ENCODE measurements at regions not wholly inside any gene's neighbourhood (a gene's known extent, or its start where the extent isn't known, plus 50 kb on each side); places are given as distances from the start of the nearest gene placed in this dataset.

DNA sequence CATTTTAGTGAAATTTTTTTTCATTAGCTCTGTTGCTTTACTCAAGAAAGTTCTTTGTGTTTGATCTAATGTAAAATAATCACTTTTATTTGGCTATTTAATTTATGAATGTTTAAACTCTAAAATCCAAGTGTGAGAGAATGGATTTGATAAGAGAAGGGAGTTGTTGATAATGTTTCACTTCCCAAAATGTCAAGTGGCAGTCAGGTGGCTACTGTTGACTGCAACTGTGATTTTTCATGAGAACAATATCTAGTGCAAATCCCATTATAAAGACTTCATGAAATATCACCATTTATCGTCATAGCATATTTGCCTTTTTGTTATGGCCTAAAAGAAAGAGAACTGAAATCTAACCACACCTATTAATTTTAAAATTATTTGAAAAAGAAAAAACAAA is 118.3 kb upstream of the SNX2 start:
- intact Hi-C loops (cut with micrococcal nuclease; ENCODE audit: unreplicated experiment), result no loop called here
- H3K27ac ChIP-seq (ENCODE audit: low read depth, low read length, poor library complexity, severe bottlenecking), result no peak overlapping the region
- H3K4me1 ChIP-seq (ENCODE audit: insufficient read depth, low read length, poor library complexity, severe bottlenecking), result no peaks in the 10 kb centered on the region
- TF ChIP-seq, protein P1, sequence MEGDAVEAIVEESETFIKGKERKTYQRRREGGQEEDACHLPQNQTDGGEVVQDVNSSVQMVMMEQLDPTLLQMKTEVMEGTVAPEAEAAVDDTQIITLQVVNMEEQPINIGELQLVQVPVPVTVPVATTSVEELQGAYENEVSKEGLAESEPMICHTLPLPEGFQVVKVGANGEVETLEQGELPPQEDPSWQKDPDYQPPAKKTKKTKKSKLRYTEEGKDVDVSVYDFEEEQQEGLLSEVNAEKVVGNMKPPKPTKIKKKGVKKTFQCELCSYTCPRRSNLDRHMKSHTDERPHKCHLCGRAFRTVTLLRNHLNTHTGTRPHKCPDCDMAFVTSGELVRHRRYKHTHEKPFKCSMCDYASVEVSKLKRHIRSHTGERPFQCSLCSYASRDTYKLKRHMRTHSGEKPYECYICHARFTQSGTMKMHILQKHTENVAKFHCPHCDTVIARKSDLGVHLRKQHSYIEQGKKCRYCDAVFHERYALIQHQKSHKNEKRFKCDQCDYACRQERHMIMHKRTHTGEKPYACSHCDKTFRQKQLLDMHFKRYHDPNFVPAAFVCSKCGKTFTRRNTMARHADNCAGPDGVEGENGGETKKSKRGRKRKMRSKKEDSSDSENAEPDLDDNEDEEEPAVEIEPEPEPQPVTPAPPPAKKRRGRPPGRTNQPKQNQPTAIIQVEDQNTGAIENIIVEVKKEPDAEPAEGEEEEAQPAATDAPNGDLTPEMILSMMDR (conservative IDR thresholded peaks at IDR 0.05; ENCODE audit: low read depth, low read length), result no peak
- TF ChIP-seq EZH2 (IDR thresholded peaks at IDR 0.05; ENCODE audit: borderline replicate concordance, low read depth, low read length, poor library complexity, severe bottlenecking), result no peak
- no peak for DNase-seq (ENCODE audit: low spot score)
- ChIA-PET CTCF (no interaction called here), POLR2A (ENCODE audit: low non-redundant PET) (no interaction called here)
- no TSS peak for BruUV-seq (replicated peaks)
- H3K9me3 ChIP-seq (ENCODE audit: low read depth, low read length, poor library complexity, severe bottlenecking), result no peaks in the 10 kb centered on the region
- no peaks in the 10 kb centered on the region for H3K36me3 ChIP-seq (ENCODE audit: insufficient read depth, low read length, poor library complexity, severe bottlenecking)
- H3K27me3 ChIP-seq (replicated peaks; ENCODE audit: insufficient read depth, low read depth, low read length, poor library complexity), result no peaks in the 10 kb centered on the region
- no peak overlapping the region for H3K4me3 ChIP-seq (ENCODE audit: low read depth, low read length, poor library complexity, severe bottlenecking)

DNA sequence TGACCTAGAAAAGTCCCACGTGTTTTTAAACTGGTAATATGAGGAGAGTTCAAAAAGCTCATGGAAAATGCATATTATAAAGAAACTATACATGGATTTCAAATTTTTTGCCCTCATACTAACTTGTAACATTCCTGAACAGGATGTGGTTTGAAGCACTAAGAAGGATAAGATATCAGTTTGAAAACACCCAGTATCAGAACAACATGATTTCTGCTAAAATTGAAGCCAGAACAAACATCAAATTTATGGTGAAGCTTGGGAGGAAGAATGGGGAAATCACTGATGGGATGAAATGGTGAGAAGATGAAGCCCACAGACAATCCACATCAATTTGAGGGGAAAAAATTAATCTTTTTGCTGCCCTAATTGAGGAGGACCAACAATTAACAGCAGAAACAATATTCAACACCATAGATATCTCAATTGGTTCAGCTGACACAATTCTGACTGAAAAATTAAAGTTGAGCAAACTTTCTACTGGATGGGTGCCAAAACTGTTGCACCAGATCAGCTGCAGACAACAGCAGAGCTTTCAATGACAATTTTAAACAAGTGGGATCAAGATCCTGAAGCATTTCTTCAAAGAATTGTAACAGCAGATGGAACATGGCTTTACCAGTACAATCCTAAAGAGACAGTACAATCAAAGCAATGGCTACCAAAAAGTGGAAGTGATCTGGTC is 113.2 kb upstream of the SNX2 start:
- ChIA-PET POLR2A (ENCODE audit: low non-redundant PET) (no interaction called here), CTCF (no interaction called here)
- TF ChIP-seq, protein P1 (conservative IDR thresholded peaks at IDR 0.05; ENCODE audit: low read depth, low read length), result no peak
- TF ChIP-seq EZH2 (IDR thresholded peaks at IDR 0.05; ENCODE audit: borderline replicate concordance, low read depth, low read length, poor library complexity, severe bottlenecking), result no peak
- intact Hi-C loops (cut with micrococcal nuclease; ENCODE audit: unreplicated experiment), result no loop called here
- H3K36me3 ChIP-seq (ENCODE audit: insufficient read depth, low read length, poor library complexity, severe bottlenecking), result no peaks in the 10 kb centered on the region
- H3K4me1 ChIP-seq (ENCODE audit: insufficient read depth, low read length, poor library complexity, severe bottlenecking), result no peaks in the 10 kb centered on the region
- DNase-seq (ENCODE audit: low spot score), result peak; percentile 3
- no TSS peak for BruUV-seq (replicated peaks)
- H3K9me3 ChIP-seq (ENCODE audit: low read depth, low read length, poor library complexity, severe bottlenecking), result no peaks in the 10 kb centered on the region
- H3K4me3 ChIP-seq (ENCODE audit: low read depth, low read length, poor library complexity, severe bottlenecking), result no peak overlapping the region
- H3K27ac ChIP-seq (ENCODE audit: low read depth, low read length, poor library complexity, severe bottlenecking), result no peak overlapping the region
- no peaks in the 10 kb centered on the region for H3K27me3 ChIP-seq (replicated peaks; ENCODE audit: insufficient read depth, low read depth, low read length, poor library complexity)

DNA sequence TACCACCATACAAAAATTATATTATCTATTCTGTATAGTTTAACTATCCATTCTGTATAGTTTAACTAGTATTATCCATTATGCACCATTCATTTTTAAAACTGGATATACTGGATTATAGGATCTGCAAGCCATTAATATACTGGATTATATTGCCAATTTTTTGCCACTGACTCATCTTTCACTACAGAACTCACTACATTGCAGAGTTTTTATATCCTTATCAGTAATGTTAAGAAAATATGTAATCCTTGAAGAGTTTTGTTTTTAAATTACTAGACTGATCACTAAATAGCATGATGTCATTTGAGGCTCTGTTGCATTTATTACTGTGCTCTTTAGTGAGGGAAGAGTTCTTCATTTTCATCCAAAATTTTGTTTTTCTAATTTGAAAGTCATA is 109.8 kb upstream of the SNX2 start:
- Histone ChIP-seq H3K27me3 (replicated peaks; ENCODE audit: insufficient read depth, low read depth, low read length, poor library complexity) (no peaks in the 10 kb centered on the region), H3K27ac (ENCODE audit: low read depth, low read length, poor library complexity, severe bottlenecking) (no peak overlapping the region), H3K9me3 (ENCODE audit: low read depth, low read length, poor library complexity, severe bottlenecking) (no peaks in the 10 kb centered on the region), H3K4me1 (ENCODE audit: insufficient read depth, low read length, poor library complexity, severe bottlenecking) (no peaks in the 10 kb centered on the region), H3K4me3 (ENCODE audit: low read depth, low read length, poor library complexity, severe bottlenecking) (no peak overlapping the region), H3K36me3 (ENCODE audit: insufficient read depth, low read length, poor library complexity, severe bottlenecking) (no peaks in the 10 kb centered on the region)
- TF ChIP-seq, protein P1 (conservative IDR thresholded peaks at IDR 0.05; ENCODE audit: low read depth, low read length), result no peak
- TF ChIP-seq EZH2 (IDR thresholded peaks at IDR 0.05; ENCODE audit: borderline replicate concordance, low read depth, low read length, poor library complexity, severe bottlenecking), result no peak
- ChIA-PET POLR2A (ENCODE audit: low non-redundant PET) (no interaction called here), CTCF (no interaction called here)
- BruUV-seq (replicated peaks), result no TSS peak
- intact Hi-C loops (cut with micrococcal nuclease; ENCODE audit: unreplicated experiment), result no loop called here
- no peak for DNase-seq (ENCODE audit: low spot score)
